ENCODE measurements at regions not wholly inside any gene's neighbourhood (a gene's known extent, or its start where the extent isn't known, plus 50 kb on each side); places are given as distances from the start of the nearest gene placed in this dataset.

DNA sequence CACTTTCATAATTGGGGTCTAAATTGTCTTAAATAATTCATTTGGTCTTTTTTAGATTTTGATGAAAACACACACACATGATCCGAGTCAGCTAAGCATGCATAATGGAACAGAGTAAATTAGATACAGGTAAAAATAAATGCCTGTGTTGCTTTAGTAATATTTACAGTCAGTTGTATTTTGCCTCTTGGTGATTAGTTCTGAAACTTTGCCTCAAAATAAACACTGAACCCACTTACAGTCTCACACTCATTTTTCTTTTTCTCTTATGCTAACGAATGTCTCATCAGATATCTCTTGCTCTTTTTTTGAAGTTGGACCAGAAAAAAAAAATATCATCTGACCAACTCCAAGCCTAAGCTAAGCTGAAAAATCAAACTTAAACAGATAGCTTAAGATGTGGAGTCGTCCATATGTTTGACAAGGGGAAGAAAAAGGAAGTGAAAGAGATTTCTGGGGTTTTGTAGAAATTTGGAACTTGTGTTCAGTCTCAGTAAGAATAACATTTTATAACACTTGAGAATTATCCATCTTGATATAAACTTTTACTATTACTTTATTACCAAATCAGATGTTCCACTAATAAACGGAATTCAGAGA, 592.5 kb downstream of the RPL10L start:
- FAIRE-seq: no peak

DNA sequence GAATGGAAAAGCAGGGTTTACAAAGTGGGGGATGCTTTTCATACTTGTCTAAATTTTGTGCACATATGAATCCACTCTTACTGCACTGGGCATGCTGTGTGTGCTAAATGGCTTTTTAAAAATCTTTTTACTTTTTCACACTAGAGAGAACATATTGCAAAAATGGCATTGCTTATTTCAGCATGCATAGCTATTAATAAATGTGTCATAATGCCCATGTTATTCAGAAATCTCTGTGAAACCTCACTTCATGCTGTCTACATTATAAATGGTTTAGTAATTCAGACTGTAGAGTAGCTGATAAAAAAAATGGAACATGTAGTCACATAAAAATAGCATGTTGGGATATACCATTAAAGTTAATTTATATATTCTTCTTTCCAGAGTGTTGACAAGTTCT, 593.8 kb downstream of the RPL10L start:
- Histone ChIP-seq H3K4me1 (replicated peaks in 1 of 2; ENCODE audit: control insufficient read depth in 2 of 2, insufficient read depth in 2 of 2, low read length in 2 of 2) (no peaks in the 10 kb centered on the region), H3K36me3 (ENCODE audit: control insufficient read depth, insufficient read depth, low read length) (no peaks in the 10 kb centered on the region), H3K4me2 (ENCODE audit: insufficient read depth, low read length) (no peak overlapping the region), H3K27me3 (ENCODE audit: control insufficient read depth in 2 of 2, insufficient read depth in 2 of 2, low read length in 2 of 2) (no peaks in the 10 kb centered on the region), H3K9me1 (ENCODE audit: control insufficient read depth, insufficient read depth, low read length) (no peaks in the 10 kb centered on the region), H4K20me1 (replicated peaks; ENCODE audit: control insufficient read depth, insufficient read depth, low read length) (no peaks in the 10 kb centered on the region), H3K79me2 (ENCODE audit: control insufficient read depth, insufficient read depth, low read length) (no peaks in the 10 kb centered on the region), H2AFZ (ENCODE audit: low read depth, low read length) (no peak overlapping the region), H3K4me3 (no peak overlapping the region), H3K27ac (ENCODE audit: extremely low read depth, low read depth, low read length) (no peak overlapping the region), H3K9me3 (replicated peaks; ENCODE audit: control insufficient read depth, insufficient read depth, low read depth, low read length) (no peaks in the 10 kb centered on the region), H3K9ac (ENCODE audit: insufficient read depth in 1 of 2, low read depth in 2 of 2, low read length in 2 of 2) (no peak overlapping the region)
- DNase-seq (ENCODE audit: extremely low read depth in 1 of 4, low spot score in 3 of 4) (no peak), FAIRE-seq (no peak), ATAC-seq (no peak)
- ChIA-PET POLR2A (no interaction called here), CTCF (ENCODE audit: low intra/inter-chr PET ratio) (no interaction called here)
- BruUV-seq (replicated peaks): no TSS peak
- intact Hi-C loops (cut with micrococcal nuclease) (no loop called here), in situ Hi-C loops (cut with MboI) (no loop called here)
- TF ChIP-seq NUFIP1 (IDR thresholded peaks at IDR 0.05; ENCODE audit: partially characterized antibody) (no peak), PHF21A (IDR thresholded peaks at IDR 0.05; ENCODE audit: borderline replicate concordance, low read depth) (no peak), BRCA1 (IDR thresholded peaks at IDR 0.05) (no peak), BRCA1 (CRISPR knock-in tag; IDR thresholded peaks at IDR 0.05) (no peak), HCFC1 (IDR thresholded peaks at IDR 0.05; ENCODE audit: low read depth, low read length) (no peak), SOX6 (IDR thresholded peaks at IDR 0.05) (no peak), RUNX1 (IDR thresholded peaks at IDR 0.05; ENCODE audit: low read depth) (no peak), CSDE1 (IDR thresholded peaks at IDR 0.05) (no peak)
- TF ChIP-seq, protein P1, sequence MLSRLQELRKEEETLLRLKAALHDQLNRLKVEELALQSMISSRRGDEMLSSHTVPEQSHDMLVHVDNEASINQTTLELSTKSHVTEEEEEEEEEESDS (CRISPR knock-in tag; IDR thresholded peaks at IDR 0.05): no peak
- TF ChIP-seq, protein P2, sequence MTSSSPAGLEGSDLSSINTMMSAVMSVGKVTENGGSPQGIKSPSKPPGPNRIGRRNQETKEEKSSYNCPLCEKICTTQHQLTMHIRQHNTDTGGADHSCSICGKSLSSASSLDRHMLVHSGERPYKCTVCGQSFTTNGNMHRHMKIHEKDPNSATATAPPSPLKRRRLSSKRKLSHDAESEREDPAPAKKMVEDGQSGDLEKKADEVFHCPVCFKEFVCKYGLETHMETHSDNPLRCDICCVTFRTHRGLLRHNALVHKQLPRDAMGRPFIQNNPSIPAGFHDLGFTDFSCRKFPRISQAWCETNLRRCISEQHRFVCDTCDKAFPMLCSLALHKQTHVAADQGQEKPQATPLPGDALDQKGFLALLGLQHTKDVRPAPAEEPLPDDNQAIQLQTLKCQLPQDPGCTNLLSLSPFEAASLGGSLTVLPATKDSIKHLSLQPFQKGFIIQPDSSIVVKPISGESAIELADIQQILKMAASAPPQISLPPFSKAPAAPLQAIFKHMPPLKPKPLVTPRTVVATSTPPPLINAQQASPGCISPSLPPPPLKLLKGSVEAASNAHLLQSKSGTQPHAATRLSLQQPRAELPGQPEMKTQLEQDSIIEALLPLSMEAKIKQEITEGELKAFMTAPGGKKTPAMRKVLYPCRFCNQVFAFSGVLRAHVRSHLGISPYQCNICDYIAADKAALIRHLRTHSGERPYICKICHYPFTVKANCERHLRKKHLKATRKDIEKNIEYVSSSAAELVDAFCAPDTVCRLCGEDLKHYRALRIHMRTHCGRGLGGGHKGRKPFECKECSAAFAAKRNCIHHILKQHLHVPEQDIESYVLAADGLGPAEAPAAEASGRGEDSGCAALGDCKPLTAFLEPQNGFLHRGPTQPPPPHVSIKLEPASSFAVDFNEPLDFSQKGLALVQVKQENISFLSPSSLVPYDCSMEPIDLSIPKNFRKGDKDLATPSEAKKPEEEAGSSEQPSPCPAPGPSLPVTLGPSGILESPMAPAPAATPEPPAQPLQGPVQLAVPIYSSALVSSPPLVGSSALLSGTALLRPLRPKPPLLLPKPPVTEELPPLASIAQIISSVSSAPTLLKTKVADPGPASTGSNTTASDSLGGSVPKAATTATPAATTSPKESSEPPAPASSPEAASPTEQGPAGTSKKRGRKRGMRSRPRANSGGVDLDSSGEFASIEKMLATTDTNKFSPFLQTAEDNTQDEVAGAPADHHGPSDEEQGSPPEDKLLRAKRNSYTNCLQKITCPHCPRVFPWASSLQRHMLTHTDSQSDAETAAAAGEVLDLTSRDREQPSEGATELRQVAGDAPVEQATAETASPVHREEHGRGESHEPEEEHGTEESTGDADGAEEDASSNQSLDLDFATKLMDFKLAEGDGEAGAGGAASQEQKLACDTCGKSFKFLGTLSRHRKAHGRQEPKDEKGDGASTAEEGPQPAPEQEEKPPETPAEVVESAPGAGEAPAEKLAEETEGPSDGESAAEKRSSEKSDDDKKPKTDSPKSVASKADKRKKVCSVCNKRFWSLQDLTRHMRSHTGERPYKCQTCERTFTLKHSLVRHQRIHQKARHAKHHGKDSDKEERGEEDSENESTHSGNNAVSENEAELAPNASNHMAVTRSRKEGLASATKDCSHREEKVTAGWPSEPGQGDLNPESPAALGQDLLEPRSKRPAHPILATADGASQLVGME (CRISPR knock-in tag; IDR thresholded peaks at IDR 0.05): no peak

More for the DNA sequence above, 592.5 kb downstream of the RPL10L start:
- no peak overlapping the region for H3K4me2 ChIP-seq (ENCODE audit: insufficient read depth, low read length)
- no peaks in the 10 kb centered on the region for H3K36me3 ChIP-seq (ENCODE audit: control insufficient read depth, insufficient read depth, low read length)
- in situ Hi-C loops (cut with MboI): no loop called here
- DNase-seq (ENCODE audit: extremely low read depth in 1 of 4, low spot score in 3 of 4) (no peak), ATAC-seq (no peak)
- no peaks in the 10 kb centered on the region for H3K4me1 ChIP-seq (replicated peaks in 1 of 2; ENCODE audit: control insufficient read depth in 2 of 2, insufficient read depth in 2 of 2, low read length in 2 of 2)
- 0% methylated on average over 4 of the region's 4 CpGs for WGBS (ENCODE audit: insufficient coverage, low coverage, missing lambda C conversion rate)
- POLR2A ChIA-PET: no interaction called here
- H3K9me1 ChIP-seq (ENCODE audit: control insufficient read depth, insufficient read depth, low read length): no peaks in the 10 kb centered on the region
- no peak overlapping the region for H3K27ac ChIP-seq (ENCODE audit: extremely low read depth, low read depth, low read length)
- intact Hi-C loops (cut with micrococcal nuclease): no loop called here
- CTCF ChIA-PET (ENCODE audit: low intra/inter-chr PET ratio): no interaction called here
- no peaks in the 10 kb centered on the region for H3K27me3 ChIP-seq (ENCODE audit: control insufficient read depth in 2 of 2, insufficient read depth in 2 of 2, low read length in 2 of 2)
- H3K9ac ChIP-seq (ENCODE audit: insufficient read depth in 1 of 2, low read depth in 2 of 2, low read length in 2 of 2): no peak overlapping the region
- H3K4me3 ChIP-seq: no peak overlapping the region
- H3K9me3 ChIP-seq (replicated peaks; ENCODE audit: control insufficient read depth, insufficient read depth, low read depth, low read length): no peaks in the 10 kb centered on the region
- no peak for TF ChIP-seq CXXC5 (CRISPR knock-in tag; IDR thresholded peaks at IDR 0.05)
- no peak for TF ChIP-seq SETDB1 (IDR thresholded peaks at IDR 0.05; ENCODE audit: low read length)
- TF ChIP-seq SRSF1 (IDR thresholded peaks at IDR 0.05; ENCODE audit: low read depth, low read length): no peak
- no peak for TF ChIP-seq RAD21 (CRISPR knock-in tag; conservative IDR thresholded peaks at IDR 0.05 in 1 of 2, IDR thresholded peaks at IDR 0.05 in 1 of 2)
- TF ChIP-seq, protein P3, sequence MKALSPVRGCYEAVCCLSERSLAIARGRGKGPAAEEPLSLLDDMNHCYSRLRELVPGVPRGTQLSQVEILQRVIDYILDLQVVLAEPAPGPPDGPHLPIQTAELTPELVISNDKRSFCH (CRISPR knock-in tag; IDR thresholded peaks at IDR 0.05): no peak
- TF ChIP-seq, protein P3 (tag; IDR thresholded peaks at IDR 0.05): no peak
- H2AFZ ChIP-seq (ENCODE audit: low read depth, low read length): no peak overlapping the region
- H4K20me1 ChIP-seq (replicated peaks; ENCODE audit: control insufficient read depth, insufficient read depth, low read length): no peaks in the 10 kb centered on the region
- H3K79me2 ChIP-seq (ENCODE audit: control insufficient read depth, insufficient read depth, low read length): no peaks in the 10 kb centered on the region
- BruUV-seq (replicated peaks): no TSS peak
